H1 (cell line): ENCODE measurements at regions not wholly inside any gene's neighbourhood (a gene's known extent, or its start where the extent isn't known, plus 50 kb on each side); places are given as distances from the start of the nearest gene placed in this dataset.

Source experiments
- CTCF ChIA-PET: fragments of 300-600 bp; sonication (Branson Sonifier 250); formaldehyde crosslinking; loops from one replicate; lab custom pipeline; 2021; ENCODE audit not compliant: partially characterized antibody; lab: Charles Lee
- POLR2A ChIA-PET: fragments of 300-600 bp; sonication (Branson Sonifier 250); formaldehyde crosslinking; loops from one replicate; lab custom pipeline; 2021; ENCODE audit warnings: inconsistent platforms; ENCODE audit not compliant: partially characterized antibody; lab: Charles Lee
- DNase-seq, 2 experiments: peaks; one replicate each; pipeline versions ENCODE4 v3.0.0 to v3.0.0-alpha.2; 2010 to 2022; ENCODE audit warnings: low spot score in 2 of 2, low read depth in 1 of 2, mixed read lengths in 1 of 2
- FAIRE-seq: peaks from 2 replicates; lab custom pipeline; 2011; peaks lifted over from hg19 to GRCh38; lab: Jason Lieb, UNC
- H2AFZ ChIP-seq: 2 replicates; pipeline ENCODE4 v1.8.1; 2012; ENCODE audit warnings: low read length, inconsistent platforms
- H2AK5ac ChIP-seq: 2 replicates; pipeline ENCODE4 v1.6.1; 2013; ENCODE audit warnings: low read depth, low read length
- H2BK120ac ChIP-seq: replicated peaks from 2 replicates; pipeline ENCODE3; 2013; ENCODE audit warnings: low read depth, low read length, inconsistent platforms
- H2BK12ac ChIP-seq: 2 replicates; pipeline ENCODE4 v1.6.1; 2013; ENCODE audit warnings: low read depth, low read length
- H2BK15ac ChIP-seq: 2 replicates; pipeline ENCODE4 v1.6.1; 2013; ENCODE audit warnings: low read length
- H2BK20ac ChIP-seq: 2 replicates; pipeline ENCODE4 v1.6.1; 2013; ENCODE audit warnings: low read length
- H2BK5ac ChIP-seq: 2 replicates; pipeline ENCODE4 v1.6.1; 2013; ENCODE audit warnings: low read depth, low read length
- H3K14ac ChIP-seq: 2 replicates; pipeline ENCODE4 v1.6.1; 2013; ENCODE audit warnings: inconsistent platforms; ENCODE audit not compliant: insufficient read length
- H3K18ac ChIP-seq: 2 replicates; pipeline ENCODE4 v1.6.1; 2013; ENCODE audit warnings: low read length; ENCODE audit errors: extremely low read depth
- H3K23ac ChIP-seq: 2 replicates; pipeline ENCODE4 v1.6.1; 2013; ENCODE audit warnings: inconsistent platforms; ENCODE audit not compliant: insufficient read length
- H3K23me2 ChIP-seq: 2 replicates; pipeline ENCODE4 v1.6.1; 2013; ENCODE audit warnings: low read depth, low read length
- H3K27ac ChIP-seq: 2 replicates; pipeline ENCODE4 v1.6.1; 2011; ENCODE audit warnings: low read depth, low read length, inconsistent platforms
- H3K27me3 ChIP-seq, 4 experiments: replicated peaks in 1 of 4; 1 replicate in 1 of 4; 2 replicates in 3 of 4; pipeline versions ENCODE4 v1.6.1 to v1.8.1; 2011 to 2013; ENCODE audit warnings: low read length in 3 of 4, mild to moderate bottlenecking in 3 of 4, inconsistent platforms in 2 of 4, mixed read lengths in 2 of 4, moderate library complexity in 1 of 4; ENCODE audit not compliant: control insufficient read depth in 3 of 4, insufficient read depth in 3 of 4; ENCODE audit errors: extremely low read depth in 1 of 4
- H3K36me3 ChIP-seq, 4 experiments: 2 replicates each; pipeline versions ENCODE4 v1.6.1 to v1.8.1; 2011 to 2013; ENCODE audit warnings: mild to moderate bottlenecking in 4 of 4, low read length in 3 of 4, moderate library complexity in 2 of 4, control low read depth in 1 of 4, inconsistent platforms in 1 of 4; ENCODE audit not compliant: insufficient read depth in 4 of 4, control insufficient read depth in 2 of 4
- H3K4ac ChIP-seq: replicated peaks from 2 replicates; pipeline ENCODE3; 2013; ENCODE audit warnings: low read length, low read depth, mixed read lengths, inconsistent platforms; ENCODE audit not compliant: insufficient read length
- H3K4me1 ChIP-seq, 4 experiments: replicated peaks in 1 of 4; 1 replicate in 1 of 4; 2 replicates in 3 of 4; pipeline versions ENCODE4 v1.6.1 to v1.8.1; 2011 to 2013; ENCODE audit warnings: low read length in 3 of 4, inconsistent platforms in 2 of 4, mixed read lengths in 1 of 4; ENCODE audit not compliant: insufficient read depth in 4 of 4, control insufficient read depth in 3 of 4
- H3K4me2 ChIP-seq, 2 experiments: 2 replicates each; pipeline versions ENCODE4 v1.6.1 to v1.8.1; 2011 to 2013; ENCODE audit warnings: low read depth in 2 of 2, low read length in 2 of 2, control low read depth in 1 of 2, inconsistent platforms in 1 of 2, mild to moderate bottlenecking in 1 of 2; ENCODE audit not compliant: insufficient read depth in 1 of 2
- H3K4me3 ChIP-seq, 4 experiments: fragments of 200-600, 300-600 bp in 1 of 4; sonication (generic), shearing (Covaris generic), sonication (Bioruptor Twin) in 1 of 4; 2 replicates each; pipeline versions ENCODE4 v1.5.1 to v1.8.1; 2011 to 2016; ENCODE audit warnings: low read length in 4 of 4, low read depth in 3 of 4, control low read depth in 2 of 4, inconsistent platforms in 2 of 4, mild to moderate bottlenecking in 2 of 4, mixed read lengths in 1 of 4, moderate library complexity in 1 of 4; ENCODE audit not compliant: insufficient read depth in 2 of 4; ENCODE audit errors: extremely low read depth in 1 of 4
- H3K56ac ChIP-seq: replicated peaks from 2 replicates; pipeline ENCODE3; 2013; ENCODE audit warnings: low read depth, mild to moderate bottlenecking, mixed read lengths, low read length, inconsistent platforms; ENCODE audit not compliant: insufficient read length
- H3K79me1 ChIP-seq: 2 replicates; pipeline ENCODE4 v1.6.1; 2013; ENCODE audit warnings: low read depth, low read length, control low read depth
- H3K79me2 ChIP-seq, 2 experiments: 2 replicates each; pipeline versions ENCODE4 v1.6.1 to v1.8.1; 2012 to 2013; ENCODE audit warnings: low read length in 2 of 2, mild to moderate bottlenecking in 2 of 2, inconsistent platforms in 1 of 2; ENCODE audit not compliant: insufficient read depth in 2 of 2, control insufficient read depth in 1 of 2
- H3K9ac ChIP-seq, 4 experiments: replicated peaks in 1 of 4; 1 replicate in 1 of 4; 2 replicates in 3 of 4; pipeline versions ENCODE4 v1.6.1 to v1.8.1; 2011 to 2013; ENCODE audit warnings: low read depth in 3 of 4, low read length in 3 of 4, control low read depth in 2 of 4, mild to moderate bottlenecking in 2 of 4, moderate library complexity in 2 of 4, inconsistent platforms in 1 of 4; ENCODE audit errors: extremely low read depth in 1 of 4
- H3K9me3 ChIP-seq, 2 experiments: 2 replicates each; pipeline versions ENCODE4 v1.6.1 to v1.8.1; 2012 to 2013; ENCODE audit warnings: mild to moderate bottlenecking in 2 of 2, moderate library complexity in 2 of 2, control low read depth in 1 of 2, inconsistent platforms in 1 of 2, low read depth in 1 of 2, low read length in 1 of 2, mixed read lengths in 1 of 2; ENCODE audit not compliant: insufficient read depth in 2 of 2
- H4K20me1 ChIP-seq, 2 experiments: replicated peaks in 1 of 2; 2 replicates each; pipeline versions ENCODE3 to v1.8.1; 2011 to 2013; ENCODE audit warnings: inconsistent platforms in 2 of 2, low read length in 2 of 2, mild to moderate bottlenecking in 1 of 2; ENCODE audit not compliant: insufficient read depth in 2 of 2, control insufficient read depth in 1 of 2
- H4K5ac ChIP-seq: 2 replicates; pipeline ENCODE4 v1.6.1; 2013; ENCODE audit warnings: low read length, low read depth, mixed read lengths, inconsistent platforms; ENCODE audit not compliant: insufficient read length
- H4K8ac ChIP-seq: 2 replicates; pipeline ENCODE4 v1.8.0; 2013; ENCODE audit warnings: mild to moderate bottlenecking, moderate library complexity, low read length, inconsistent platforms; ENCODE audit not compliant: insufficient read depth; ENCODE audit errors: extremely low read depth
- H4K91ac ChIP-seq: replicated peaks from 2 replicates; pipeline ENCODE3; 2013; ENCODE audit warnings: low read length, mixed read lengths, inconsistent platforms; ENCODE audit not compliant: insufficient read length
- BACH1 ChIP-seq: IDR thresholded peaks from 2 replicates; pipeline ENCODE4 v1.6.1; 2012; ENCODE audit warnings: low read length, improper control_type of control experiment
- CHD1 ChIP-seq: IDR thresholded peaks from 2 replicates; pipeline ENCODE4 v1.6.1; 2012; ENCODE audit warnings: low read depth, low read length, improper control_type of control experiment
- SIN3A ChIP-seq, 2 experiments: IDR thresholded peaks in 1 of 2; conservative IDR thresholded peaks in 1 of 2; 2 replicates each; pipeline ENCODE4 v1.6.1; 2011 to 2012; ENCODE audit warnings: low read length in 2 of 2, improper control_type of control experiment in 1 of 2, low read depth in 1 of 2, mild to moderate bottlenecking in 1 of 2
- TAF1 ChIP-seq: IDR thresholded peaks from 2 replicates; pipeline ENCODE4 v1.6.1; 2011; ENCODE audit warnings: mild to moderate bottlenecking, low read depth, low read length
- ZNF274 ChIP-seq: IDR thresholded peaks from 2 replicates; pipeline ENCODE4 v1.7.0; 2012; ENCODE audit warnings: low read length, borderline replicate concordance; ENCODE audit errors: extremely low read depth
- WGBS, 2 experiments: shearing (Covaris generic) in 1 of 2; methylation state at CpG; one replicate each; pipeline versions ENCODE4 v1.1.6 to v1.1.7; 2013 to 2015; ENCODE audit warnings: low lambda C conversion rate in 2 of 2, mixed read lengths in 2 of 2, inconsistent platforms in 1 of 2, low coverage in 1 of 2, missing lambda C conversion rate in 1 of 2; ENCODE audit not compliant: insufficient replicate concordance in 2 of 2, insufficient coverage in 1 of 2, insufficient read length in 1 of 2; ENCODE audit errors: extremely low coverage in 1 of 2, missing lambda C conversion rate in 1 of 2; 5-methylcytosine and 5-hydroxymethylcytosine counted together
- TF ChIP-seq, protein P1 (sequence below): IDR thresholded peaks from 2 replicates; pipeline ENCODE4 v1.6.1; 2011; ENCODE audit warnings: low read length, improper control_type of control experiment

GRCh38 chr2:144140891-144141290 is 379.0 kb downstream of the ZEB2 start:
- CTCF ChIA-PET, result no interaction called here
- Histone ChIP-seq H3K4me1 (no peaks in the 10 kb centered on the region), H3K14ac (no peak overlapping the region), H3K79me1 (no peaks in the 10 kb centered on the region), H2AFZ (no peak overlapping the region), H4K8ac (no peak overlapping the region), H3K36me3 (no peaks in the 10 kb centered on the region), H3K4ac (no peak overlapping the region), H3K23ac (no peak overlapping the region), H3K27me3 (no peaks in the 10 kb centered on the region), H4K91ac (no peak overlapping the region), H2AK5ac (no peak overlapping the region), H4K20me1 (no peaks in the 10 kb centered on the region), H2BK15ac (no peak overlapping the region), H2BK5ac (no peak overlapping the region), H2BK120ac (no peak overlapping the region), H3K4me2 (no peak overlapping the region), H2BK20ac (no peak overlapping the region), H4K5ac (no peak overlapping the region), H3K23me2 (no peaks in the 10 kb centered on the region), H3K9me3 (no peaks in the 10 kb centered on the region), H3K79me2 (no peaks in the 10 kb centered on the region), H2BK12ac (no peak overlapping the region), H3K56ac (no peak overlapping the region), H3K4me3 (no peak overlapping the region), H3K18ac (no peak overlapping the region), H3K9ac (no peak overlapping the region), H3K27ac (no peak overlapping the region)
- TF ChIP-seq, protein P1, sequence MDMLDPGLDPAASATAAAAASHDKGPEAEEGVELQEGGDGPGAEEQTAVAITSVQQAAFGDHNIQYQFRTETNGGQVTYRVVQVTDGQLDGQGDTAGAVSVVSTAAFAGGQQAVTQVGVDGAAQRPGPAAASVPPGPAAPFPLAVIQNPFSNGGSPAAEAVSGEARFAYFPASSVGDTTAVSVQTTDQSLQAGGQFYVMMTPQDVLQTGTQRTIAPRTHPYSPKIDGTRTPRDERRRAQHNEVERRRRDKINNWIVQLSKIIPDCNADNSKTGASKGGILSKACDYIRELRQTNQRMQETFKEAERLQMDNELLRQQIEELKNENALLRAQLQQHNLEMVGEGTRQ, result no peak
- no peak for TF ChIP-seq ZNF274
- TF ChIP-seq TAF1, result no peak
- TF ChIP-seq CHD1, result no peak
- TF ChIP-seq SIN3A (conservative IDR thresholded peaks at IDR 0.05 in 1 of 2, IDR thresholded peaks at IDR 0.05 in 1 of 2; ENCODE audit: low read depth in 1 of 2, low read length in 2 of 2), result no peak
- TF ChIP-seq BACH1, result no peak
- POLR2A ChIA-PET, result no interaction called here
- WGBS, 2 experiments, result 88% methylated on average over 3 of the region's 3 CpGs; no CpG with 5 or more reads in 1 of the 2 experiments
- FAIRE-seq, result no peak
- no peak for DNase-seq
